Suprapubic skin (tissue), 4 donors: ENCODE measurements at regions not wholly inside any gene's neighbourhood (a gene's known extent, or its start where the extent isn't known, plus 50 kb on each side); places are given as distances from the start of the nearest gene placed in this dataset.

Source experiments
- DNase-seq, 2 donors: peaks; one replicate each; pipeline ENCODE4 v3.0.0-alpha.2; 2019; ENCODE audit warnings: low spot score in 2 of 2
- H3K27ac ChIP-seq: fragments of 200-600 bp; sonication (generic); one replicate; pipeline ENCODE4 v1.5.1; 2019
- H3K27me3 ChIP-seq: fragments of 200-600 bp; sonication (generic); one replicate; pipeline ENCODE4 v1.5.1; 2019
- H3K36me3 ChIP-seq: fragments of 200-600 bp; sonication (generic); one replicate; pipeline ENCODE4 v1.5.1; 2019
- H3K4me1 ChIP-seq: fragments of 200-600 bp; sonication (generic); one replicate; pipeline ENCODE4 v1.5.1; 2019
- H3K4me3 ChIP-seq: fragments of 200-600 bp; sonication (generic); one replicate; pipeline ENCODE4 v1.5.1; 2019; ENCODE audit warnings: mild to moderate bottlenecking
- H3K9me3 ChIP-seq: fragments of 200-600 bp; sonication (generic); one replicate; pipeline ENCODE4 v1.5.1; 2019
- EP300 ChIP-seq: sonication (generic); formaldehyde crosslinking; IDR thresholded peaks from one replicate; pipeline ENCODE4 v1.6.1; 2017; ENCODE audit warnings: antibody characterized with exemption
- POLR2A ChIP-seq, 2 donors: fragments of 450-650 bp; IDR thresholded peaks; one replicate each; pipeline ENCODE4 v1.6.1; 2017; ENCODE audit warnings: antibody characterized with exemption in 2 of 2, mild to moderate bottlenecking in 2 of 2, moderate library complexity in 2 of 2
- POLR2AphosphoS5 ChIP-seq, 3 donors: sonication (generic); formaldehyde crosslinking; IDR thresholded peaks; one replicate each; pipeline ENCODE4 v1.6.1; 2017; ENCODE audit warnings: antibody characterized with exemption in 3 of 3
- WGBS: methylation state at CpG from one replicate; pipeline ENCODE4 v1.1.5; 2018; 5-methylcytosine and 5-hydroxymethylcytosine counted together
- TF ChIP-seq, protein P1 (sequence below), 2 donors: fragments of 200-600 bp in 1 of 2; fragments of 450-650 bp in 1 of 2; sonication (generic) in 1 of 2; IDR thresholded peaks; one replicate each; pipeline ENCODE4 v1.5.1; 2016 to 2019; ENCODE audit warnings: antibody characterized with exemption in 2 of 2, mild to moderate bottlenecking in 1 of 2, moderate library complexity in 1 of 2

DNA sequence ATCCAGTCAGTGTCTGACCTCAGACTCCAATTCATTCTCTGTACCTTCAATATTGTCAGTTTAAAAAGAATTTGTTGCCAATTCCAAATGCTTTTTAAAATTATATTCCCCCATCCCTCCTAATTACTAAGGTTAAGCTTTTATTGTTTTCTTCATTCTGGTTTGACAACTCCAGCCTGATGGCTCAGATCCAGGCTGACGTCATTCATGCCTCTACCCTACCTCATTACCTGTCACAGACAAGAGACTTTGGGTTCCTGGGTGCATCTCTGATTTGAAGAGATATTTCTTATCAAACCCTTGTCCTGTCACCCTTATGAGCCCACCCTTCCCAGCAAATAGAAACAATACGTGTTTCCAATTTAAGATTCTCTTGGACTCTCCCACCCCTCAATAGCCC, 300.2 kb upstream of the CLNK start:
- H3K4me1 ChIP-seq: no peaks in the 10 kb centered on the region
- no peak overlapping the region for H3K4me3 ChIP-seq
- H3K9me3 ChIP-seq: no peaks in the 10 kb centered on the region
- 75% methylated on average over 2 of the region's 2 CpGs for WGBS
- H3K27ac ChIP-seq: no peak overlapping the region
- no peaks in the 10 kb centered on the region for H3K27me3 ChIP-seq
- H3K36me3 ChIP-seq: no peaks in the 10 kb centered on the region
- TF ChIP-seq, protein P1, sequence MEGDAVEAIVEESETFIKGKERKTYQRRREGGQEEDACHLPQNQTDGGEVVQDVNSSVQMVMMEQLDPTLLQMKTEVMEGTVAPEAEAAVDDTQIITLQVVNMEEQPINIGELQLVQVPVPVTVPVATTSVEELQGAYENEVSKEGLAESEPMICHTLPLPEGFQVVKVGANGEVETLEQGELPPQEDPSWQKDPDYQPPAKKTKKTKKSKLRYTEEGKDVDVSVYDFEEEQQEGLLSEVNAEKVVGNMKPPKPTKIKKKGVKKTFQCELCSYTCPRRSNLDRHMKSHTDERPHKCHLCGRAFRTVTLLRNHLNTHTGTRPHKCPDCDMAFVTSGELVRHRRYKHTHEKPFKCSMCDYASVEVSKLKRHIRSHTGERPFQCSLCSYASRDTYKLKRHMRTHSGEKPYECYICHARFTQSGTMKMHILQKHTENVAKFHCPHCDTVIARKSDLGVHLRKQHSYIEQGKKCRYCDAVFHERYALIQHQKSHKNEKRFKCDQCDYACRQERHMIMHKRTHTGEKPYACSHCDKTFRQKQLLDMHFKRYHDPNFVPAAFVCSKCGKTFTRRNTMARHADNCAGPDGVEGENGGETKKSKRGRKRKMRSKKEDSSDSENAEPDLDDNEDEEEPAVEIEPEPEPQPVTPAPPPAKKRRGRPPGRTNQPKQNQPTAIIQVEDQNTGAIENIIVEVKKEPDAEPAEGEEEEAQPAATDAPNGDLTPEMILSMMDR (IDR thresholded peaks at IDR 0.05): no peak
- TF ChIP-seq POLR2AphosphoS5 (IDR thresholded peaks at IDR 0.05) (no peak), POLR2A (IDR thresholded peaks at IDR 0.05) (no peak), EP300 (no peak)
- no peak for DNase-seq

DNA sequence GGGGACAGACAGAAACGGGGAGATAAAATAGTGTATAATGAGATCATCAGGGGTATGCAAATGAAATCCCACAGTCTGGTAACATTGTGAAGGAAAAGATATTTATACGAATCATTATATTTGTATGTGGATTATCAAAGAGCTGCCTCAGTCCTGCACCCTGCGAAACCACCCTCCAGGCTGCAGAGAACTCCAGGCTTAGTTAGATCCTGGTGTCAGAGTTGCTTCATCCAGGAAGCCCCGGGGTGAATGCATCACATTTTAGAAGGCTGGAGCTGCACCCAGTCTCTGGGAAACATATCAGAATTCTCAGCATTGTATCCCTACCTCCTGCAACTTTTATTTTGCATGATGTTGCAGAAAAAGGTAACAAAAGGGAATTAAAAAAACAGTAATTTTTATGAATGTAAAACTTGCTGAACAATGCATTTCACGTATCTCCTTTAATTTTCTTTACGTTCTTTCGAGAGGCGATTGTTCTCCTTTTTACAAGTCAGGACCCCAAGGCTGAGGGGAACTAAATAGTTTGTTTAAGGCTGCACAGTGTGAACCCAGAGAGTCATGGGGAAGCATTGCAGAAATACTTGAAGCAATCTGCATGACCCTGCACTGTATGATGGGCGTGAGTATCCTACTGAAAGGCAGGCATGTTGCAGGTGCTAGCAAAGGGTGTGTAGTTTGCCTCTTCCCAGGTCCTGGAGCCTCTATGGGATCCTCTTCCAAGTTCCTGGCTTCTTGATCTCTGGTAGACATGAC, 299.5 kb upstream of the CLNK start:
- Histone ChIP-seq H3K27me3 (no peaks in the 10 kb centered on the region), H3K9me3 (no peaks in the 10 kb centered on the region), H3K4me1 (no peaks in the 10 kb centered on the region), H3K4me3 (no peak overlapping the region), H3K36me3 (no peaks in the 10 kb centered on the region), H3K27ac (no peak overlapping the region)
- no peak for DNase-seq
- WGBS: 77% methylated on average over 9 of the region's 9 CpGs
- TF ChIP-seq POLR2A (IDR thresholded peaks at IDR 0.05) (no peak), POLR2AphosphoS5 (IDR thresholded peaks at IDR 0.05) (no peak), EP300 (no peak)
- TF ChIP-seq, protein P1 (IDR thresholded peaks at IDR 0.05): no peak

DNA sequence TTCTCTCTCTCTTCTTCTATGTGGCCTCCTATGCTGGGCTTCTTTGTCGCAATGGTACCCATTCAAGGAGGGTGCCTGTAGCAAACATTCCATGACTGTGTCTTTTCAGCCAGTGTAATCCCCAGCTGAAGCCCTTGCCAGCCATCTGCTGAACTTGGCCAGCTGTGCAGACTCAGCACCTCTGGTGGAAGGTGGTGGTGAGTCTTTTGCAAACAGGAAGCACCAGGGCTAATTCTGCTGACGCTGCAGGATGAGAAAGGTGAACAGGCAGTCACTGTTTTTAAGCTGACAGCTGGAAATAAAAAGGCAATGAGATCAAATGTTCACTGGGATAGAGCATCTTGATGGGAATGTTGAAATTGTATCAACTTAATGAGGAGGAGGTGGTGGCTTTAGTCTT, 298.7 kb upstream of the CLNK start:
- H3K9me3 ChIP-seq: no peaks in the 10 kb centered on the region
- no peaks in the 10 kb centered on the region for H3K4me1 ChIP-seq
- TF ChIP-seq, protein P1 (IDR thresholded peaks at IDR 0.05): no peak
- TF ChIP-seq POLR2AphosphoS5 (IDR thresholded peaks at IDR 0.05): no peak
- no peak for TF ChIP-seq EP300
- no peak for TF ChIP-seq POLR2A (IDR thresholded peaks at IDR 0.05)
- WGBS: 45% methylated on average over 2 of the region's 2 CpGs
- no peak for DNase-seq
- no peaks in the 10 kb centered on the region for H3K36me3 ChIP-seq
- no peak overlapping the region for H3K4me3 ChIP-seq
- H3K27me3 ChIP-seq: no peaks in the 10 kb centered on the region
- no peak overlapping the region for H3K27ac ChIP-seq

DNA sequence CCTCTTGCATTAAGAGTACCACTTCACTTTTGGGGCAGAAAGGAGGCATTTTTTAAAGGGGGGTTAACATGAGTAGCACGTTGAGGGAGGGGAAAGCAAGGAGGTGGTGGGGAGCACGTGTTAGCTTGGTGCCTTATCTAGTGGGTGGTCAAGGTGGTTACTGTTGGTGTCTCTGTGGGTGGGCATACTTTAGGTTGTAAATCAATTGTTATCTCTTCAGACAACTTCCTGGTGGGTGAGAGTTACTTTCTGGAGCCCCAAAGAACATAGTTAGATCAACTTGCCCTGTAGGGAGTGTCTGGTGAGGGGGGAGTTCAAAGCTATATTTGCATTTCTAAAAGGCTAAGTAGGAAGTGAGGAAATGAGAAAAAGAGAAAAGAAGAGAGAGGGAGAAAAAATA, 297.7 kb upstream of the CLNK start:
- WGBS: 33% methylated on average over 2 of the region's 2 CpGs
- no peak for DNase-seq
- TF ChIP-seq POLR2AphosphoS5 (IDR thresholded peaks at IDR 0.05) (no peak), POLR2A (IDR thresholded peaks at IDR 0.05) (no peak), EP300 (no peak)
- TF ChIP-seq, protein P1 (IDR thresholded peaks at IDR 0.05): no peak

DNA sequence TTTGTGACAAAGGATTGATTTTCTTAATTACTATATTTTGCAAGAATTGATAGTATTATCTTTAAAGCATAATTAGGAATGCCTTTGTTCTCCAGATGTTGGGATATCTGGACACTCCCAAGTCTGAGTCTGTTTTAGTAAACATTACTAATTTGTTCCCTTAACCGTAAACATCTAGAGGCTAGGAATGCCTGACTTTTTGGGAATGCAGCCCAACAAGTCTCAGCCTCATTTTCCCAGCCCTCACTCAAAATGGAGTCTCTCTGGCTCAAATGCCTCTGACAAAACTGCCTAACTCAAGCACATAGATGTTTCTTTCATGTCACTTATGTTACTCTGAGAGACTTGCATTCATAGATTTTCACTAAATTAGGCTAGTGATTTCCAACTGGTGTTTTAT, 297.0 kb upstream of the CLNK start:
- Histone ChIP-seq H3K27me3 (no peaks in the 10 kb centered on the region), H3K4me1 (no peaks in the 10 kb centered on the region), H3K27ac (no peak overlapping the region), H3K9me3 (no peaks in the 10 kb centered on the region), H3K36me3 (no peaks in the 10 kb centered on the region), H3K4me3 (no peak overlapping the region)
- 39% methylated on average over 1 of the region's 1 CpG for WGBS
- DNase-seq: no peak
- TF ChIP-seq, protein P1 (IDR thresholded peaks at IDR 0.05): no peak
- TF ChIP-seq EP300: no peak
- TF ChIP-seq POLR2A (IDR thresholded peaks at IDR 0.05): no peak
- TF ChIP-seq POLR2AphosphoS5 (IDR thresholded peaks at IDR 0.05): no peak

More for the DNA sequence above, 297.7 kb upstream of the CLNK start:
- Histone ChIP-seq H3K27ac (no peak overlapping the region), H3K4me1 (no peaks in the 10 kb centered on the region), H3K36me3 (no peaks in the 10 kb centered on the region), H3K4me3 (no peak overlapping the region), H3K9me3 (no peaks in the 10 kb centered on the region), H3K27me3 (no peaks in the 10 kb centered on the region)
